RWPE1 (cell line): ENCODE measurements at regions not wholly inside any gene's neighbourhood (a gene's known extent, or its start where the extent isn't known, plus 50 kb on each side); places are given as distances from the start of the nearest gene placed in this dataset.

ENCODE experiments used
- CTCF ChIA-PET: fragments of 350-600 bp; sonication (Branson Sonifier 250); formaldehyde crosslinking; extraction: SDS; loops from one replicate; lab custom pipeline; 2021; lab: Yijun Ruan, JAX
- POLR2A ChIA-PET: fragments of 400-600 bp; formaldehyde crosslinking; extraction: SDS; loops from one replicate; lab custom pipeline; 2020; ENCODE audit warnings: antibody characterized with exemption; ENCODE audit not compliant: low non-redundant PET; lab: Yijun Ruan, JAX
- DNase-seq: peaks from one replicate; pipeline ENCODE4 v3.0.0; 2012; ENCODE audit warnings: low spot score
- H3K27ac ChIP-seq: fragments of 450-650 bp; 2 replicates; pipeline ENCODE4 v1.5.1; 2017
- CTCF ChIP-seq: fragments of 450-650 bp; conservative IDR thresholded peaks from 2 replicates; pipeline ENCODE4 v1.5.1; 2017; ENCODE audit warnings: low read depth, mild to moderate bottlenecking

- no peak for DNase-seq
- CTCF ChIA-PET: no interaction called here
- H3K27ac ChIP-seq: no peak overlapping the region
- no peak for TF ChIP-seq CTCF
- POLR2A ChIA-PET: no interaction called here
Observed at GRCh38 chr6:14844411-14844810, 401.5 kb upstream of the JARID2 start.

- ChIA-PET POLR2A (no interaction called here), CTCF (no interaction called here)
- H3K27ac ChIP-seq: no peak overlapping the region
- no peak for TF ChIP-seq CTCF
- DNase-seq: no peak
Observed at GRCh38 chr6:14848019-14848418, 397.9 kb upstream of the JARID2 start.

GRCh38 chr6:14849185-14849584, 396.7 kb upstream of the JARID2 start:
- DNase-seq: no peak
- no peak for TF ChIP-seq CTCF
- ChIA-PET CTCF (interaction anchor here (0.6 kb wide), 1 partner anchor 409 kb away, joined by 3 read pairs; no protein-coding TSS in a partner anchor), POLR2A (no interaction called here)
- H3K27ac ChIP-seq: no peak overlapping the region

GRCh38 chr6:14851281-14851680, 394.6 kb upstream of the JARID2 start:
- ChIA-PET CTCF (no interaction called here), POLR2A (no interaction called here)
- no peak for DNase-seq
- H3K27ac ChIP-seq: no peak overlapping the region
- no peak for TF ChIP-seq CTCF

GRCh38 chr6:14852375-14852774, 393.5 kb upstream of the JARID2 start:
- CTCF ChIA-PET: interaction anchor here (0.6 kb wide), 1 partner anchor 589 kb away, joined by 3 read pairs; no protein-coding TSS in a partner anchor
- TF ChIP-seq CTCF: no peak
- H3K27ac ChIP-seq: no peak overlapping the region
- POLR2A ChIA-PET: no interaction called here
- DNase-seq: no peak

GRCh38 chr6:14856177-14856576, 389.7 kb upstream of the JARID2 start:
- ChIA-PET CTCF (no interaction called here), POLR2A (no interaction called here)
- no peak for DNase-seq
- TF ChIP-seq CTCF: no peak
- no peak overlapping the region for H3K27ac ChIP-seq
